AG04450 (cell line): ENCODE measurements at regions not wholly inside any gene's neighbourhood (a gene's known extent, or its start where the extent isn't known, plus 50 kb on each side); places are given as distances from the start of the nearest gene placed in this dataset.

Source experiments
- CTCF ChIA-PET: fragments of 300-600, 350-600 bp; formaldehyde crosslinking; extraction: SDS; loops from one replicate; lab custom pipeline; 2022; ENCODE audit warnings: antibody characterized with exemption, inconsistent platforms; lab: Charles Lee
- POLR2A ChIA-PET: fragments of 350-600 bp; formaldehyde crosslinking; extraction: SDS; loops from one replicate; lab custom pipeline; 2021; ENCODE audit warnings: antibody characterized with exemption, inconsistent platforms; lab: Yijun Ruan, JAX
- DNase-seq: peaks from one replicate; pipeline ENCODE4 v3.0.0-alpha.2; 2011; ENCODE audit warnings: low read depth, low spot score
- H3K27ac ChIP-seq: one replicate; pipeline ENCODE4 v1.5.1; 2012; ENCODE audit warnings: low read depth, low read length, control low read depth
- H3K27me3 ChIP-seq: one replicate; pipeline ENCODE4 v1.6.0; 2012; ENCODE audit warnings: low read length; ENCODE audit not compliant: control insufficient read depth, insufficient read depth
- H3K4me3 ChIP-seq: 2 replicates; pipeline ENCODE4 v1.5.1; 2011; ENCODE audit warnings: mild to moderate bottlenecking, low read depth, low read length, control low read depth
- H3K9me3 ChIP-seq: 2 replicates; pipeline ENCODE4 v1.5.1; 2012; ENCODE audit warnings: low read length; ENCODE audit not compliant: control insufficient read depth, insufficient read depth
- CTCF ChIP-seq: IDR thresholded peaks from 2 replicates; pipeline ENCODE4 v1.5.1; 2011; ENCODE audit warnings: low read depth, low read length, control low read depth, inconsistent platforms

DNA sequence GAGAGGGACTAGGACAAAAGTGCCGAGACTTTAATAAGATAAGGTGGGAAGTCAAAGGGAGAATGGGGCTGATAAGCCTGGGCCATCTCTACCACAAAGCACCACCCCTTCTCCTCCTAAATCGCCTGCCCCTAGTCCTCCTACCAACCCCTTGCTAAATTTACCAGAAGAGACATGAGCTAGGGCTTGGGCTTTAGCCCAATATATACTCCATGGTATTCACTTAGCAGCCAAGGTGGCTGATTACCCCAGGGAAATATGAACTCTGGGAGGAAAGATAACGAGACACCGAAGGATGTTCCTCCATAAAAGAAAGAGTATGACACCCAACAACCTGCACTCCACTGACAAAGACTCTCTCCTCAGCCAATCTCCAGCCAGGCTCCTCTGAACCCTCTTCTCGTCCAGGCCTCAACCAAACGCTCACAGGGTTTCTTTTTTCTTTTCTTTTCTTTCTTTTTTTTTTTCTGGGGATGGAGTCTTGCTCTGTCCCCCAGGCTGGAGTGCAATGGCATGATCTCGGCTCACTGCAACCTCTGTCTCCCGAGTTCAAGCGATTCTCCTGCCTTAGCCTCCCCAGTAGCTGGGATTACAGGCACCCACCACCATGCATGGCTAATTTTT, 610.2 kb downstream of the UQCRFS1 start:
- CTCF ChIA-PET: interaction anchor here (0.7 kb wide), 1 partner anchor 190 kb away, joined by 3 read pairs; no protein-coding TSS in a partner anchor
- H3K27ac ChIP-seq: no peak overlapping the region
- DNase-seq: no peak

DNA sequence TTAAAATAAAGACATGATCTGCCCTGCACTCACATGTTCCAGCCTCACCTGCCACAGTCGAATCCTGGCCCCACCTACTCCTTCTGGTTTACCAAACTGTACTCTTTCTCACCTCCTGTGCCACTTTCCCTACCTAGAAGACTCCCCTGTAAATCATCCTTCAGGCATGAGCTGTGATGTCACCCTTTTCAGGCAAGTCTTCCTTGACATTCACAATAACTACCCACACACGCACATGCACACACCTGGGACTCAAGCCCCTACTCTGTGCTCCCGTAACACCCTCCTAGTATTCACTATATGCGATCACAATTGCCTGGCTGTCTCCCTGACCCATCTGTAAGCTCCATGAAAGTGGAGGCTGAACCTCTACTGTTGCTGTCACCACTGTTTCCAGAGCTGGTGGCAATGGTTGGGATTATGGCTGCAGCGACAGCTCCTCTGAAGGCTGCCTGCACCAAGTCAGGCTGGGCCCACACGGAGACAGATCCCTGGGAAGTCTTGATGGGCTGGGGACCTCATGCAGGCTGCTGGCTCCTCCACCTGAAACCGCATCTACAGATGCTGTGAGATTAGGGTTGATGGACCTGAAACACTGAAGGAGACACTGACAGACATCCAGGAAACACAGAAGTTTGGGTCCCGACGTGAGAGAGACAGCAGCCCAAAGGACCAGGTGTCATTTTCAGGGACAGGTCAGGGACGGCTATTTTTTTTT, 611.1 kb downstream of the UQCRFS1 start:
- H3K9me3 ChIP-seq: peaks cover 49% of the 10 kb centered on the region

More for the DNA sequence above, 610.2 kb downstream of the UQCRFS1 start:
- TF ChIP-seq CTCF: no peak
- Histone ChIP-seq H3K27me3 (no peaks in the 10 kb centered on the region), H3K4me3 (no peak overlapping the region), H3K9me3 (peaks cover 48% of the 10 kb centered on the region)
- POLR2A ChIA-PET: no interaction called here

DNA sequence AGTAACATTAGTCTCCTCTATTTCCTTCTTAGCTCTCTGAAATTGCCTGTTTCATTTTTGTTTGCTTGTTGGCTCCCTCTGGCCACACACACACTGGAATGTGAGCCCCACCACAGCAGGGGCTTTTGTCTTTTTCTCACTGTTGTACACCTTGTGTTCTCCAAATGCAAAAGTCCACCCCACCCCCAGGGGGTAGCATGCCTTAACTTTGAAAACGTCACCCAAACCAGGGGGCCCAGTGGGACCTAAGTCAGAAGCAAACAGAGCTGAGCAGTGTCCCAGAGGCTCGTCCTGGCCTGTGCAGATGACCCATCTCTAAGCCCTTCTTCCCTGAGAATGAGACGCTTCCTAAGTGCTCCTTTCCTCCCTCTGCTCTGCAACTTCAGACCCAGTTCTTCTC, 614.1 kb downstream of the UQCRFS1 start:
- ChIA-PET POLR2A (no interaction called here), CTCF (no interaction called here)
- no peak for DNase-seq
- Histone ChIP-seq H3K27me3 (no peaks in the 10 kb centered on the region), H3K4me3 (no peak overlapping the region), H3K27ac (no peak overlapping the region), H3K9me3 (peaks cover 48% of the 10 kb centered on the region)
- no peak for TF ChIP-seq CTCF

More for the DNA sequence above, 611.1 kb downstream of the UQCRFS1 start:
- TF ChIP-seq CTCF: no peak
- POLR2A ChIA-PET: no interaction called here
- Histone ChIP-seq H3K4me3 (no peak overlapping the region), H3K27me3 (no peaks in the 10 kb centered on the region), H3K27ac (no peak overlapping the region)
- CTCF ChIA-PET: no interaction called here
- DNase-seq: no peak

- Histone ChIP-seq H3K27ac (no peak overlapping the region), H3K27me3 (no peaks in the 10 kb centered on the region), H3K4me3 (no peak overlapping the region), H3K9me3 (peaks cover 47% of the 10 kb centered on the region)
- ChIA-PET POLR2A (interaction anchor here (0.7 kb wide), 1 partner anchor 857 kb away, joined by 10 read pairs; no protein-coding TSS in a partner anchor), CTCF (no interaction called here)
- TF ChIP-seq CTCF: no peak
- DNase-seq: no peak
These were observed 616.3 kb downstream of the UQCRFS1 start for GRCh38 chr19:28596561-28597071.
